ENCODE measurements at regions not wholly inside any gene's neighbourhood (a gene's known extent, or its start where the extent isn't known, plus 50 kb on each side); places are given as distances from the start of the nearest gene placed in this dataset.

DNA sequence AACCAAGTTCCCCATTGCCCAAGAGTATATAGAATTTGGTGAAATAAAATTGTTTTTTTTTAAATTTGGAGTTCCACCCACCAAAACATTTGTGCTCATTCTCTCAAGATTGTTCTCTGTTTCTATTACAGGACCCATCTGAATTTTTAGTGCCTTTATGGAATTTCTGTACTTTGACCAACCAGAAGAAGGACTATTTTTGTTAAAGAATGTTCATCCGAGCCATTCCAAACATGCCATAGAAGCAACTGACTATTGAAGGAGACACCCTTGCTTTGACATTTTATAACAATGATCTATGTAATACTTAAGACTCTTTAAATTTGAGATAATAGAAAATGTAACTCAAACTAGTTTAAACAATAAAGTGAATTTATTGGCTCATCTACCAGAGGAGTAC is 655.7 kb upstream of the ADAMTS5 start:
- peaks cover 0 to 2% of the 10 kb centered on the region in 2 donors for H3K9me3 ChIP-seq (ENCODE audit: control insufficient read depth in 1 of 2, low read length in 2 of 2)
- no peak overlapping the region for H3K4me3 ChIP-seq (ENCODE audit: low read depth in 1 of 2, low read length in 2 of 2)
- H3K36me3 ChIP-seq (ENCODE audit: control insufficient read depth in 1 of 2, insufficient read depth in 2 of 2, low read length in 2 of 2) = no peaks in the 10 kb centered on the region
- no peaks in the 10 kb centered on the region for H3K27me3 ChIP-seq (ENCODE audit: low read depth, low read length)
- no peak overlapping the region for H3K27ac ChIP-seq (ENCODE audit: low read length)
- no peaks in the 10 kb centered on the region for H3K4me1 ChIP-seq (ENCODE audit: control insufficient read depth in 1 of 2, insufficient read depth in 2 of 2, low read length in 2 of 2)

DNA sequence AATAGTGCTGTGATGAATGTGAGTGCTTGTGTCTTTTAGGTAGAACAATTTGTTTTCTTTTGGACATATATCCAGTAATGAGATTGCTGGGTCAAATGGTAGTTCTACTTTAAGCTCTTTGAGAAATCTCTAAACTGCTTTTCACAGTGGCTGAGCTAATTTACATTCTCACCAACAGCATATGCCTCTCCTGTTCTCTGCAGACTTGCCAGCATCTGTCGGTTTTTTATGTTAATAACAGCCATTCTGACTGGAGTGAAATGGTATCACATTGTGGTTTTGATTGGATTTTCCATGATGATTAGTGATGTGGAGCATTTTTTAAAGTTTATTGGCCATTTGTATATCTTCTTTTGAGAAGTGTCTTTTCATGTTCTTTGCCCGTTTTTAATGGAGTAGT is 647.3 kb upstream of the ADAMTS5 start:
- peaks cover 0 to 6% of the 10 kb centered on the region in 2 donors for H3K9me3 ChIP-seq (ENCODE audit: control insufficient read depth in 1 of 2, low read length in 2 of 2)
- no peaks in the 10 kb centered on the region for H3K27me3 ChIP-seq (ENCODE audit: low read depth, low read length)
- no peak overlapping the region for H3K4me3 ChIP-seq (ENCODE audit: low read depth in 1 of 2, low read length in 2 of 2)
- H3K27ac ChIP-seq (ENCODE audit: low read length) = no peak overlapping the region
- no peaks in the 10 kb centered on the region for H3K36me3 ChIP-seq (ENCODE audit: control insufficient read depth in 1 of 2, insufficient read depth in 2 of 2, low read length in 2 of 2)
- no peaks in the 10 kb centered on the region for H3K4me1 ChIP-seq (ENCODE audit: control insufficient read depth in 1 of 2, insufficient read depth in 2 of 2, low read length in 2 of 2)

DNA sequence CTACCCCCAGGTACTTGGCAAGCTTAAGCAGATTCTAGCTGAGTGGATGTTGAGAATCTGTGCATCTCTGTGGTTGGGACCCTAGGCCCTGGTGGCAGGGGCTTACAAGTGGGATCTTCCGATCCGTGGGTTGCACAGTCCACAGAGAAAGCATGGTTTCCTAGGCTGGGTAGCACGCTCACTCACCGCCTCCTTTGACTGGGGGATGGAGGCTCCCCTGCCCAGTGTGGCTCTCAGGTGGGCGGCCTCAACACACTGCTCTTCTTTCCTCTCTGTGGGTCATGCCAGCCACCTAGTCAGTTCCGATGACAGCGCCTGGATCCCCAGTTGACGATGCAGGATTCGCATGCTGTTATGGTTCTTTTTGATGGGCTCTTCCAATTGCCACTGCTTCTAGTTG is 639.5 kb upstream of the ADAMTS5 start:
- H3K9me3 ChIP-seq (ENCODE audit: control insufficient read depth in 1 of 2, low read length in 2 of 2) = no peaks in the 10 kb centered on the region
- no peak overlapping the region for H3K27ac ChIP-seq (ENCODE audit: low read length)
- H3K4me1 ChIP-seq (ENCODE audit: control insufficient read depth in 1 of 2, insufficient read depth in 2 of 2, low read length in 2 of 2) = no peaks in the 10 kb centered on the region
- no peaks in the 10 kb centered on the region for H3K36me3 ChIP-seq (ENCODE audit: control insufficient read depth in 1 of 2, insufficient read depth in 2 of 2, low read length in 2 of 2)
- H3K27me3 ChIP-seq (ENCODE audit: low read depth, low read length) = no peaks in the 10 kb centered on the region
- no peak overlapping the region for H3K4me3 ChIP-seq (ENCODE audit: low read depth in 1 of 2, low read length in 2 of 2)

DNA sequence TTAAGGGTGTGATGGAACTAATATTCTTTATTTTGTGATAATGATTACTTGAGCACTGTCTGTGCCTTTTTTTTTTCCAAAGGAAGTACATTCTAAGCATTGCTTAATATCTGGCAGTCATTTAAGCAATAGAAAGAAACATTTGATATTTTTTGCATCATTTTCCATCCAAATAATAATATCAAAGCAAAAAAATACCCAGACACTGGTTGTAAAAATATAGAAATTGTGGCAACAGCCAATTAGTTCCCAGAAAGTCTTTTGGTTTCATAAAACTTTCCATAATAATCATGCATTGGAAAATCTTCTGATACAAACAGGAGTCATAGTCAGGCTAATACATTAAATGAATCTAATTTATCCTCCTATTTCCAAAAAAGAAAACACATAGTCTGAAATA is 629.3 kb upstream of the ADAMTS5 start:
- Histone ChIP-seq H3K36me3 (ENCODE audit: control insufficient read depth in 1 of 2, insufficient read depth in 2 of 2, low read length in 2 of 2) (no peaks in the 10 kb centered on the region), H3K9me3 (ENCODE audit: control insufficient read depth in 1 of 2, low read length in 2 of 2) (no peaks in the 10 kb centered on the region), H3K27ac (ENCODE audit: low read length) (no peak overlapping the region), H3K4me3 (ENCODE audit: low read depth in 1 of 2, low read length in 2 of 2) (no peak overlapping the region), H3K27me3 (ENCODE audit: low read depth, low read length) (no peaks in the 10 kb centered on the region), H3K4me1 (ENCODE audit: control insufficient read depth in 1 of 2, insufficient read depth in 2 of 2, low read length in 2 of 2) (no peaks in the 10 kb centered on the region)

DNA sequence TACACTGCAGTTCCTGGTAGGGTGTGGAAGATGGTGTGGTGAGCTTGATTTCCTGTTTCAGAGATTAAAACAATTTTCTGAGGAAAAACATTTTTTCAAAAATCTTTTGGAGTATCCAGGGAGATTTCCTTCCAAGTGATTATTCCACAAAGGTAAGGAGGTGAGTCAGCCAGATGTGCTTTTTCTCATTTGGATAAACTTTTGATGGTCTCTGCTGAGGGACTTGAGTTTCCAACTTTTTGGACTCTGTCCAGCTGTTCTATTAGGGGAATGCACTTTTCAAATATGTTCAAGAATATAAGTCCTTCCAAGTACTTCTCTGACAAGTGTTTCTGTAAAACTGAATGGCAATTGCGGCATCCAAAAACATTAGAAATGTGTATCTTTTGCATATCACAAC is 628.8 kb upstream of the ADAMTS5 start:
- no peaks in the 10 kb centered on the region for H3K27me3 ChIP-seq (ENCODE audit: low read depth, low read length)
- H3K4me3 ChIP-seq (ENCODE audit: low read depth in 1 of 2, low read length in 2 of 2) = no peak overlapping the region
- no peak overlapping the region for H3K27ac ChIP-seq (ENCODE audit: low read length)
- H3K36me3 ChIP-seq (ENCODE audit: control insufficient read depth in 1 of 2, insufficient read depth in 2 of 2, low read length in 2 of 2) = no peaks in the 10 kb centered on the region
- H3K9me3 ChIP-seq (ENCODE audit: control insufficient read depth in 1 of 2, low read length in 2 of 2) = no peaks in the 10 kb centered on the region
- no peaks in the 10 kb centered on the region for H3K4me1 ChIP-seq (ENCODE audit: control insufficient read depth in 1 of 2, insufficient read depth in 2 of 2, low read length in 2 of 2)

DNA sequence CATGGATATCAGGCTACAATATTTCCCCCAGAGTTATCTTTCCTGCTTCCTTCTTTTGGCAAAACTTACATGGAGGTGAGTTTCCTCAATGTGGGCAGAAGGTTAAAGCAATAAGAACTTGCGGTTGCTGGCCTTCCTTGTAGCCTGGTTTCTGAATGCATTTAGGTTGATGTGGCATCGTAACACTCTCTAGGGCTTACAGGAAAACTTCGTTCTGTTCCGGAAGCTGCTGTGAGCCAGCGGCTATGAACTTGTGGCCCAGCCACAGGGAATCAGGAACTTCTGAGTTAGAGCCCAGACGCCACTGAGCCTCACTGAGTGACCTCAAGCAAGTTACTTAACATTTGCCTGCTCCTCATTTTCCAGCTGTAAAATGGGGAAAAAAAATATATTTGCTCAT is 623.4 kb upstream of the ADAMTS5 start:
- H3K9me3 ChIP-seq (ENCODE audit: control insufficient read depth in 1 of 2, low read length in 2 of 2) = no peaks in the 10 kb centered on the region
- H3K27ac ChIP-seq (ENCODE audit: low read length) = no peak overlapping the region
- no peaks in the 10 kb centered on the region for H3K4me1 ChIP-seq (ENCODE audit: control insufficient read depth in 1 of 2, insufficient read depth in 2 of 2, low read length in 2 of 2)
- H3K27me3 ChIP-seq (ENCODE audit: low read depth, low read length) = no peaks in the 10 kb centered on the region
- H3K4me3 ChIP-seq (ENCODE audit: low read depth in 1 of 2, low read length in 2 of 2) = no peak overlapping the region
- H3K36me3 ChIP-seq (ENCODE audit: control insufficient read depth in 1 of 2, insufficient read depth in 2 of 2, low read length in 2 of 2) = no peaks in the 10 kb centered on the region

DNA sequence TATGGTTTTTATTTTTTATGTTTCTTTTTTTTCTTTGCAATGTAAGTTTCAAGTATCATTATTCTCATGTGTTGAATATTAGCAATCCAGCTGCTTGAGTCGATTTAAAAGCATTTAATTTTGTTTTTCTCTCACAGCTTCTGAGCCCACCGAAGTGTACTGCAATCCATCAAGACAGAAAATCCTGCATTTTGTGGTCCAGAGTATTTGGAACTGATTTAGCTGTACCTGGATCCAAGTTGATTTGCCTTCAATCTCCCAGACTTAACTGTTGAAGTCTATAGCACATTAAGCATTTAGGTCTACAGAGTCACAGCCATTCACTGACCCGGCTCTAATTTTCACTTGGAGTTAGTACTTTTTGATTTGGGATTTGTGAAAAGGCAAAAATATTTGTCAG is 622.9 kb upstream of the ADAMTS5 start:
- no peaks in the 10 kb centered on the region for H3K27me3 ChIP-seq (ENCODE audit: low read depth, low read length)
- no peak overlapping the region for H3K4me3 ChIP-seq (ENCODE audit: low read depth in 1 of 2, low read length in 2 of 2)
- no peaks in the 10 kb centered on the region for H3K4me1 ChIP-seq (ENCODE audit: control insufficient read depth in 1 of 2, insufficient read depth in 2 of 2, low read length in 2 of 2)
- H3K36me3 ChIP-seq (ENCODE audit: control insufficient read depth in 1 of 2, insufficient read depth in 2 of 2, low read length in 2 of 2) = no peaks in the 10 kb centered on the region
- no peak overlapping the region for H3K27ac ChIP-seq (ENCODE audit: low read length)
- no peaks in the 10 kb centered on the region for H3K9me3 ChIP-seq (ENCODE audit: control insufficient read depth in 1 of 2, low read length in 2 of 2)

DNA sequence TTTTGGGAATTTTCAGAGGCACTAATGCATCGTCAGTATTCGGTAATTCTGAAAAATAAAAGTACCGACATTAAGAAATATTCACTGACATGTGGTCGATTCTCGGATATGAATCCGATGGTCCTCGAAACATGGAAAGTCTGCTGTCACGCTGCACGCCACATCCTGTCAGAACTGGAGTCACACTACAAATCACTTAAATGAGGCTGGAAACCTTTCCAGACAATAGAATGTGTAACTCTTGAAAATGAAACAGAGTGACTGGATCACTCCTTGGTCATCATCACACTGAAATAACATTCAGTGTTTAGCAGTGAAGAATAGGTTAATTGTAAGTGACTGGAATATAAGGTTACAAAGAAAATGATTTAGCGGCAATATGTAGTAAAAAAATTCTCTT is 620.1 kb upstream of the ADAMTS5 start:
- Histone ChIP-seq H3K27me3 (ENCODE audit: low read depth, low read length) (no peaks in the 10 kb centered on the region), H3K36me3 (ENCODE audit: control insufficient read depth in 1 of 2, insufficient read depth in 2 of 2, low read length in 2 of 2) (no peaks in the 10 kb centered on the region), H3K4me1 (ENCODE audit: control insufficient read depth in 1 of 2, insufficient read depth in 2 of 2, low read length in 2 of 2) (no peaks in the 10 kb centered on the region), H3K4me3 (ENCODE audit: low read depth in 1 of 2, low read length in 2 of 2) (no peak overlapping the region), H3K9me3 (ENCODE audit: control insufficient read depth in 1 of 2, low read length in 2 of 2) (no peaks in the 10 kb centered on the region), H3K27ac (ENCODE audit: low read length) (no peak overlapping the region)

DNA sequence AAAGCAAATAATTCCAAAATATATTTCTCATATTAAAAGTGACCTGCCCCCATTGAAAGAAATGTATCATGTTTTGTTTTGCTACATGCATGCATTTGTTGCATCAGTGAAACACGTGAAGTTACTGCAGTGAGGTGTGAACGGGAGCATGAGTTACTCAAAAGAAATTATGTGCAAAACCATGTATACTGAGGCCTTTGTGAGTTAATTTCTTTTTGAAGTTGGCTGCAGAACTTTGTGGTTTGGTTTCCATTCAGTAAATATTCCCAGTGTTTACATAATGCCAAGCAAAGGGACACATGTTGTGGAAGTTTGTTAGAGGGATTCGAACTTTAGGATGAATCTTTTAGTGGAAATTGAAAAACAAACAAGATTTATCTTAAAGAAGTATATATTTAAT is 619.4 kb upstream of the ADAMTS5 start:
- Histone ChIP-seq H3K4me3 (ENCODE audit: low read depth in 1 of 2, low read length in 2 of 2) (no peak overlapping the region), H3K36me3 (ENCODE audit: control insufficient read depth in 1 of 2, insufficient read depth in 2 of 2, low read length in 2 of 2) (no peaks in the 10 kb centered on the region), H3K4me1 (ENCODE audit: control insufficient read depth in 1 of 2, insufficient read depth in 2 of 2, low read length in 2 of 2) (no peaks in the 10 kb centered on the region)

DNA sequence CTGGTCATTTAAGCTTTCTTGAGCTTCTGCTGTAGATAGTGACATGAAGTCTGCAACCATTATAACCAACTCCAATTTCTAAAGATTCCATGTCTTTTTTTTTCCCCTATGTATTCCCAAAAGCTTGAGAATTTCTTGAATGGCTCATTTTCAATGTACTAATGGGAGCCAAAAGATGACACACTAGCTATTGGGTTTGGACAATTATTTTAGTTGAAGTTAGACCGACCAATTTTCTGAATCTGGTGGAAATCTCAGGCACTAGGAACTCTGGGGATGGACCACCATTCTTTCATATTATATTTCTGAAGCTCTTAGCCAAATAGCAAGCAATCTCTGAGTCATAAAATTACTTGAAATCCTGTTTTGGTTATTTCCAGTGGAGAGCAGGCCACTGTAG is 617.4 kb upstream of the ADAMTS5 start:
- Histone ChIP-seq H3K4me1 (ENCODE audit: control insufficient read depth in 1 of 2, insufficient read depth in 2 of 2, low read length in 2 of 2) (no peaks in the 10 kb centered on the region), H3K27ac (ENCODE audit: low read length) (no peak overlapping the region), H3K27me3 (ENCODE audit: low read depth, low read length) (no peaks in the 10 kb centered on the region), H3K36me3 (ENCODE audit: control insufficient read depth in 1 of 2, insufficient read depth in 2 of 2, low read length in 2 of 2) (no peaks in the 10 kb centered on the region), H3K9me3 (ENCODE audit: control insufficient read depth in 1 of 2, low read length in 2 of 2) (no peaks in the 10 kb centered on the region), H3K4me3 (ENCODE audit: low read depth in 1 of 2, low read length in 2 of 2) (no peak overlapping the region)

More for the DNA sequence above, 619.4 kb upstream of the ADAMTS5 start:
- no peaks in the 10 kb centered on the region for H3K27me3 ChIP-seq (ENCODE audit: low read depth, low read length)
- H3K27ac ChIP-seq (ENCODE audit: low read length) = no peak overlapping the region
- no peaks in the 10 kb centered on the region for H3K9me3 ChIP-seq (ENCODE audit: control insufficient read depth in 1 of 2, low read length in 2 of 2)

DNA sequence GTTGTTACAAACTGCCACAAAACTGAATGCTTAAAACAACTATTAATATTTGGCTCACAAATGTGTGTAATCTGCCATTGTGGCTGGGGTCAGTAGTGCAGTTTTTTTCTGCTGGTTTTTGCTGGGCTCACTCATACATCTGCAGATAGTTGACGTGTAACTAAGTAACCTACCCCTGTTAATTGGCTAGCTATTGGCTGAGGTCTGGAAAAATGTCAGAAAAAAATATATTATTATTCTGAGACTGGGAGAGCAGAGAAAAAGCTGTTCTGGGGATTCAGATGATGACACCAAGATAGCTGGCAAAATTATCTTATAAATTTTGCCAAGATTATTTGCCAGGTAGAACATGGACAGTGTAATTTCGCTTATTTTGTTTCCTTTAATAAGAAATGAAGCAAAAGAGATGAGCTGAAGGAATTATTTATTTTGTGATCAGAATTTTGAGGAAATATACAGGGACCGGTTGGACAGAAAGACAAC is 616.1 kb upstream of the ADAMTS5 start:
- H3K27ac ChIP-seq (ENCODE audit: low read length) = no peak overlapping the region
- no peak overlapping the region for H3K4me3 ChIP-seq (ENCODE audit: low read depth in 1 of 2, low read length in 2 of 2)
- no peaks in the 10 kb centered on the region for H3K9me3 ChIP-seq (ENCODE audit: control insufficient read depth in 1 of 2, low read length in 2 of 2)
- H3K36me3 ChIP-seq (ENCODE audit: control insufficient read depth in 1 of 2, insufficient read depth in 2 of 2, low read length in 2 of 2) = no peaks in the 10 kb centered on the region
- no peaks in the 10 kb centered on the region for H3K27me3 ChIP-seq (ENCODE audit: low read depth, low read length)
- no peaks in the 10 kb centered on the region for H3K4me1 ChIP-seq (ENCODE audit: control insufficient read depth in 1 of 2, insufficient read depth in 2 of 2, low read length in 2 of 2)

DNA sequence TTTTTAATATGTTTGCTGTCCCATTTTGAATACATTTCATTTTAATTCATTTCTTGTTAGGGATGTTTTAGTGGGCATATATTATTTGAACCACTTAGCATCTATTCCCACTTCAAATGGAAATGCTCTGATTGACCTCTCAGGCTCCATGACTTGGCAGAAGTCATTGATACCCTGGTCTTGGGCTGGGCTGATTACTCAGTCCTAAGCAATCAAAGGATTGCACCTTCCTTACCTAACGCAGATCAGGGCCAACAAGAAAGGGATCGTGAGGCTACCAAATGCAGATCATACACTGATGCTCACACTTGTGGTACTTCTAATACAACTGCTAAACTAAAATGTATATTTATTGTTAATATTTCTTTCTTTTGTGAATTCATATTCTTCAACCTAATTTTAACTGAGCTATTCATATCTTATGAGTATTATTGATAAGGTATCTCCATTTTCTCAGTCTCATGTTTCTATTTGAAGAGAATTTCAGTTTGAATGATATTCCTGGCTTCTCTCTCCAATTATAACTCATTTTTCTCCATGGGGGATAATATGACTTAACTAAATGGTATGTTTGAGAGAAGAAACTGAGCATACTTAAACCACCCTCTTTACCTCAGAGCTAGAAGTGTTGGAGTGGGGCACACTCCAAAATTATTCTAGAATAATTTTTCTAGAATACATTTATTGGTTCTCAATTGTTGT is 615.5 kb upstream of the ADAMTS5 start:
- Histone ChIP-seq H3K9me3 (ENCODE audit: control insufficient read depth in 1 of 2, low read length in 2 of 2) (no peaks in the 10 kb centered on the region), H3K4me1 (ENCODE audit: control insufficient read depth in 1 of 2, insufficient read depth in 2 of 2, low read length in 2 of 2) (no peaks in the 10 kb centered on the region), H3K27ac (ENCODE audit: low read length) (no peak overlapping the region)

More for the DNA sequence above, 615.5 kb upstream of the ADAMTS5 start:
- no peak overlapping the region for H3K4me3 ChIP-seq (ENCODE audit: low read depth in 1 of 2, low read length in 2 of 2)
- no peaks in the 10 kb centered on the region for H3K27me3 ChIP-seq (ENCODE audit: low read depth, low read length)
- H3K36me3 ChIP-seq (ENCODE audit: control insufficient read depth in 1 of 2, insufficient read depth in 2 of 2, low read length in 2 of 2) = no peaks in the 10 kb centered on the region

Measured in muscle layer of duodenum (tissue), 2 donors.